ENCODE measurements at regions not wholly inside any gene's neighbourhood (a gene's known extent, or its start where the extent isn't known, plus 50 kb on each side); places are given as distances from the start of the nearest gene placed in this dataset.

- TF ChIP-seq CTCF (IDR thresholded peaks at IDR 0.05) (no peak), POLR2A (IDR thresholded peaks at IDR 0.05) (no peak), EP300 (IDR thresholded peaks at IDR 0.05) (no peak)
Measured at GRCh38 chr6:25178336-25179035, 100.7 kb upstream of the CARMIL1 start.
